ENCODE measurements at regions not wholly inside any gene's neighbourhood (a gene's known extent, or its start where the extent isn't known, plus 50 kb on each side); places are given as distances from the start of the nearest gene placed in this dataset.

- TF ChIP-seq ZNF219 (CRISPR knock-in tag; IDR thresholded peaks at IDR 0.05; ENCODE audit: borderline replicate concordance), result no peak
- TF ChIP-seq IRF1 (CRISPR knock-in tag; IDR thresholded peaks at IDR 0.05), result no peak
- no peak for TF ChIP-seq ZNF232 (CRISPR knock-in tag; IDR thresholded peaks at IDR 0.05)
- no peak for TF ChIP-seq PREB (CRISPR knock-in tag; IDR thresholded peaks at IDR 0.05; ENCODE audit: borderline replicate concordance)
- no peak for TF ChIP-seq ZNF396 (CRISPR knock-in tag; IDR thresholded peaks at IDR 0.05; ENCODE audit: borderline replicate concordance)
- no peak for TF ChIP-seq ATF2 (CRISPR knock-in tag; IDR thresholded peaks at IDR 0.05; ENCODE audit: borderline replicate concordance, low read depth)
- TF ChIP-seq NR2C2 (CRISPR knock-in tag; IDR thresholded peaks at IDR 0.05), result no peak
- TF ChIP-seq PRRX2 (CRISPR knock-in tag; IDR thresholded peaks at IDR 0.05), result no peak
- TF ChIP-seq TEAD1 (CRISPR knock-in tag; IDR thresholded peaks at IDR 0.05), result no peak
Measured at GRCh38 chr13:65748227-65748626, 1481.9 kb downstream of the PCDH9 start (continued).

GRCh38 chr13:65746406-65746921 is 1483.7 kb downstream of the PCDH9 start:
- POLR2A ChIA-PET, result no interaction called here
- no peak overlapping the region for H3K4me3 Mint-ChIP-seq
- DNase-seq (ENCODE audit: low spot score), result no peak
- no peak overlapping the region for H3K27ac Mint-ChIP-seq
- TF ChIP-seq IRF2 (CRISPR knock-in tag; IDR thresholded peaks at IDR 0.05; ENCODE audit: borderline replicate concordance, low read depth), result no peak
- TF ChIP-seq ATF2 (CRISPR knock-in tag; IDR thresholded peaks at IDR 0.05; ENCODE audit: borderline replicate concordance, low read depth), result no peak
- TF ChIP-seq FOXJ3 (CRISPR knock-in tag; IDR thresholded peaks at IDR 0.05; ENCODE audit: borderline replicate concordance), result no peak
- no peak for TF ChIP-seq ZBTB21 (CRISPR knock-in tag; IDR thresholded peaks at IDR 0.05; ENCODE audit: borderline replicate concordance)
- TF ChIP-seq FOXP4 (CRISPR knock-in tag; IDR thresholded peaks at IDR 0.05), result no peak
- no peak for TF ChIP-seq SOX15 (CRISPR knock-in tag; IDR thresholded peaks at IDR 0.05)
- CTCF ChIA-PET, result no interaction called here
- H3K4me1 Mint-ChIP-seq, result no peaks in the 10 kb centered on the region
- peaks cover 3% of the 10 kb centered on the region; the same call in 1 of the 2 replicates for H3K36me3 Mint-ChIP-seq
- no peak for ATAC-seq
- no peaks in the 10 kb centered on the region for H3K27me3 Mint-ChIP-seq (ENCODE audit: low read depth)
- peaks cover 26% of the 10 kb centered on the region for H3K9me3 Mint-ChIP-seq

- Mint-ChIP-seq H3K27ac (no peak overlapping the region), H3K4me3 (no peak overlapping the region), H3K27me3 (ENCODE audit: low read depth) (no peaks in the 10 kb centered on the region), H3K4me1 (no peaks in the 10 kb centered on the region), H3K9me3 (peaks cover 26% of the 10 kb centered on the region), H3K36me3 (peaks cover 3% of the 10 kb centered on the region; the same call in 1 of the 2 replicates)
- ATAC-seq, result no peak
- ChIA-PET CTCF (no interaction called here), POLR2A (no interaction called here)
- DNase-seq (ENCODE audit: low spot score), result no peak
- no peak for TF ChIP-seq TEAD4 (CRISPR knock-in tag; IDR thresholded peaks at IDR 0.05)
- TF ChIP-seq ZNF512 (CRISPR knock-in tag; IDR thresholded peaks at IDR 0.05; ENCODE audit: borderline replicate concordance), result no peak
- TF ChIP-seq NFATC4 (CRISPR knock-in tag; IDR thresholded peaks at IDR 0.05), result no peak
- no peak for TF ChIP-seq PRRX2 (CRISPR knock-in tag; IDR thresholded peaks at IDR 0.05)
- no peak for TF ChIP-seq SMAD4 (CRISPR knock-in tag; IDR thresholded peaks at IDR 0.05)
- no peak for TF ChIP-seq EMX1 (CRISPR knock-in tag; IDR thresholded peaks at IDR 0.05)
- no peak for TF ChIP-seq USF2 (CRISPR knock-in tag; IDR thresholded peaks at IDR 0.05)
- no peak for TF ChIP-seq CBFB (CRISPR knock-in tag; IDR thresholded peaks at IDR 0.05; ENCODE audit: low read depth)
- TF ChIP-seq NFE2L1 (CRISPR knock-in tag; IDR thresholded peaks at IDR 0.05), result no peak
- TF ChIP-seq TCF7 (CRISPR knock-in tag; IDR thresholded peaks at IDR 0.05; ENCODE audit: low read depth), result no peak
- no peak for TF ChIP-seq TEAD1 (CRISPR knock-in tag; IDR thresholded peaks at IDR 0.05)
- TF ChIP-seq SP1 (CRISPR knock-in tag; conservative IDR thresholded peaks at IDR 0.05), result no peak
Measured at GRCh38 chr13:65744836-65745235, 1485.3 kb downstream of the PCDH9 start.
